ENCODE measurements at regions not wholly inside any gene's neighbourhood (a gene's known extent, or its start where the extent isn't known, plus 50 kb on each side); places are given as distances from the start of the nearest gene placed in this dataset.
A peak's percentile ranks its signal among the peaks of the same experiment; 100 is the strongest.

GRCh38 chr2:236945431-236946016 lies 140.2 kb upstream of the COPS8 start:
- Histone ChIP-seq H3K4me1 (ENCODE audit: control insufficient read depth in 5 of 5, insufficient read depth in 5 of 5, low read length in 5 of 5) (peaks cover 0 to 8% (median 5%) of the 10 kb centered on the region in 5 donors), H3K9ac (ENCODE audit: insufficient read depth in 1 of 2, low read length in 2 of 2) (no peak overlapping the region), H3K27me3 (ENCODE audit: control insufficient read depth in 3 of 3, insufficient read depth in 3 of 3, low read length in 2 of 3) (peaks cover 0 to 8% (median 0%) of the 10 kb centered on the region in 3 donors), H3K9me3 (ENCODE audit: control insufficient read depth in 4 of 4, insufficient read depth in 3 of 4, low read length in 3 of 4) (no peaks in the 10 kb centered on the region), H3K4me3 (no peak overlapping the region), H3K36me3 (ENCODE audit: control insufficient read depth in 4 of 4, insufficient read depth in 4 of 4, low read length in 4 of 4) (no peaks in the 10 kb centered on the region), H3K27ac (ENCODE audit: low read depth in 1 of 2, low read length in 1 of 2) (no peak overlapping the region)
- no peak for DNase-seq
- no peak for ATAC-seq (ENCODE audit: insufficient read depth, low FRiP score)
- 86 to 96% methylated on average over 6 of the region's 6 CpGs for WGBS, 2 donors
- no peak for TF ChIP-seq CTCF (IDR thresholded peaks at IDR 0.05; ENCODE audit: control extremely low read depth, extremely low read depth)

DNA sequence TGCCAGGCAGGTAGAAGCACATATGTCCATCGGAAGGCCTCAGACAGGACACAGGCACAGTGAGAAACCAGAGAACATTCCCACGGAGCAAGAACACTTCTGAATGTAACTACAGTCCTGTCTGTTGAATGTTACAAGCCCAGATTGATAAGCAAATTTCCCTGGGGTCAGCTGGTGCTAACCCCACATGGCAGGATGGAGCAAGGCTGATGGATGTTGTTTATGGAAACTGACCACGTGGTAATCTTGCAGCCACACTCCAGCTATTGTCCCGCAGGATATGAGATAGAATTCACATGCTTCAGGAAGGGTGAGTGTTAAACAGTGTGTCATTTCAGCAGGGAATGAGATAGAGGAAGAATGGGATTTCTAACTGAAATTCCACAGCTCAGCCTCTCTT lies 138.8 kb upstream of the COPS8 start:
- Histone ChIP-seq H3K9me3 (ENCODE audit: control insufficient read depth in 4 of 4, insufficient read depth in 3 of 4, low read length in 3 of 4) (no peaks in the 10 kb centered on the region), H3K36me3 (ENCODE audit: control insufficient read depth in 4 of 4, insufficient read depth in 4 of 4, low read length in 4 of 4) (no peaks in the 10 kb centered on the region), H3K27ac (ENCODE audit: low read depth in 1 of 2, low read length in 1 of 2) (no peak overlapping the region), H3K4me1 (ENCODE audit: control insufficient read depth in 5 of 5, insufficient read depth in 5 of 5, low read length in 5 of 5) (peaks cover 0 to 8% (median 0%) of the 10 kb centered on the region in 5 donors), H3K9ac (ENCODE audit: insufficient read depth in 1 of 2, low read length in 2 of 2) (no peak overlapping the region), H3K27me3 (ENCODE audit: control insufficient read depth in 3 of 3, insufficient read depth in 3 of 3, low read length in 2 of 3) (peaks cover 0 to 8% (median 0%) of the 10 kb centered on the region in 3 donors), H3K4me3 (no peak overlapping the region)
- ATAC-seq (ENCODE audit: insufficient read depth, low FRiP score) = no peak
- 57 to 63% methylated on average over 4 of the region's 4 CpGs for WGBS, 2 donors
- peak in 2 of 3 donors; percentile 43 to 67 for DNase-seq
- TF ChIP-seq CTCF (IDR thresholded peaks at IDR 0.05; ENCODE audit: control extremely low read depth, extremely low read depth) = no peak

GRCh38 chr2:236947294-236947693 lies 138.4 kb upstream of the COPS8 start:
- ATAC-seq (ENCODE audit: insufficient read depth, low FRiP score) (no peak), DNase-seq (no peak)
- Histone ChIP-seq H3K4me1 (ENCODE audit: control insufficient read depth in 5 of 5, insufficient read depth in 5 of 5, low read length in 5 of 5) (peaks cover 0 to 8% (median 0%) of the 10 kb centered on the region in 5 donors), H3K36me3 (ENCODE audit: control insufficient read depth in 4 of 4, insufficient read depth in 4 of 4, low read length in 4 of 4) (no peaks in the 10 kb centered on the region), H3K9me3 (ENCODE audit: control insufficient read depth in 4 of 4, insufficient read depth in 3 of 4, low read length in 3 of 4) (peaks cover 0 to 2% (median 0%) of the 10 kb centered on the region in 4 donors), H3K27me3 (ENCODE audit: control insufficient read depth in 3 of 3, insufficient read depth in 3 of 3, low read length in 2 of 3) (peaks cover 0 to 8% (median 0%) of the 10 kb centered on the region in 3 donors), H3K9ac (ENCODE audit: insufficient read depth in 1 of 2, low read length in 2 of 2) (no peak overlapping the region), H3K27ac (ENCODE audit: low read depth in 1 of 2, low read length in 1 of 2) (no peak overlapping the region), H3K4me3 (no peak overlapping the region)
- no peak for TF ChIP-seq CTCF (IDR thresholded peaks at IDR 0.05; ENCODE audit: control extremely low read depth, extremely low read depth)
- 72 to 85% methylated on average over 3 of the region's 3 CpGs for WGBS, 2 donors

DNA sequence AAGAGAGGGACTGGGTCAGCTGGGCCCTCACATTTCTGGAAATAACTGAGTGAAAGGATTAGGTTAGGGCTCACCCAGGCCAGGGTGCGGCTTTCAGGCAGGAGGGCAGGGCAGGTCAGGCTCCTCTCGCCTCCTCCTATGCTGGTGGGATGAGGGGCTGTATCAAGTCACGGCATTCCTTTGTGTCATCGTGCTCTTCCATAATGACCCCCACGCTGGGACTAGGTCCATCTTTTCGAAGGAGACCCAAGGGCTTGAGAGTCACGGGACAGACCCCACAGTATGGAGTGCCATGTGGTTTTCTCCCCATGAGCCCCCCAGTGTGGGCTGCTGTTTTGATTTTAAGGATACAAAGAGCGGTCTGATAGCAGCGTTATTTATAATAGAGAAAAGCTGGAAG lies 137.8 kb upstream of the COPS8 start:
- TF ChIP-seq CTCF (IDR thresholded peaks at IDR 0.05; ENCODE audit: control extremely low read depth, extremely low read depth) = no peak
- Histone ChIP-seq H3K9me3 (ENCODE audit: control insufficient read depth in 4 of 4, insufficient read depth in 3 of 4, low read length in 3 of 4) (peaks cover 0 to 2% (median 0%) of the 10 kb centered on the region in 4 donors), H3K9ac (ENCODE audit: insufficient read depth in 1 of 2, low read length in 2 of 2) (no peak overlapping the region), H3K36me3 (ENCODE audit: control insufficient read depth in 4 of 4, insufficient read depth in 4 of 4, low read length in 4 of 4) (no peaks in the 10 kb centered on the region), H3K4me1 (ENCODE audit: control insufficient read depth in 5 of 5, insufficient read depth in 5 of 5, low read length in 5 of 5) (peaks cover 0 to 8% (median 0%) of the 10 kb centered on the region in 5 donors), H3K27me3 (ENCODE audit: control insufficient read depth in 3 of 3, insufficient read depth in 3 of 3, low read length in 2 of 3) (peaks cover 0 to 7% (median 0%) of the 10 kb centered on the region in 3 donors), H3K27ac (ENCODE audit: low read depth in 1 of 2, low read length in 1 of 2) (no peak overlapping the region), H3K4me3 (no peak overlapping the region)
- DNase-seq = no peak
- WGBS, 2 donors = 95 to 98% methylated on average over 9 of the region's 9 CpGs
- ATAC-seq (ENCODE audit: insufficient read depth, low FRiP score) = no peak
